IPS-18c (cell line): ENCODE measurements at regions not wholly inside any gene's neighbourhood (a gene's known extent, or its start where the extent isn't known, plus 50 kb on each side); places are given as distances from the start of the nearest gene placed in this dataset.

Experiments used
- H3K4me3 ChIP-seq: 2 replicates; pipeline ENCODE4 v1.7.0; 2013; ENCODE audit warnings: low read depth, mild to moderate bottlenecking, low read length, moderate library complexity; ENCODE audit not compliant: insufficient read depth
- H3K9me3 ChIP-seq: one replicate; pipeline ENCODE4 v1.6.1; 2013; ENCODE audit warnings: mild to moderate bottlenecking, low read length, moderate library complexity; ENCODE audit not compliant: control insufficient read depth, insufficient read depth

- H3K9me3 ChIP-seq, result no peaks in the 10 kb centered on the region
- no peak overlapping the region for H3K4me3 ChIP-seq
Measured at GRCh38 chr13:111964411-111965035, 102.4 kb upstream of the SOX1 start.

- H3K9me3 ChIP-seq, result no peaks in the 10 kb centered on the region
- no peak overlapping the region for H3K4me3 ChIP-seq
Measured at GRCh38 chr13:111965466-111966214, 101.3 kb upstream of the SOX1 start.

- Histone ChIP-seq H3K9me3 (no peaks in the 10 kb centered on the region), H3K4me3 (no peak overlapping the region)
Measured at GRCh38 chr13:111966933-111967332, 100.0 kb upstream of the SOX1 start.

GRCh38 chr13:111967572-111968201 is 99.3 kb upstream of the SOX1 start:
- H3K9me3 ChIP-seq, result no peaks in the 10 kb centered on the region
- H3K4me3 ChIP-seq, result no peak overlapping the region

GRCh38 chr13:111968336-111969010 is 98.5 kb upstream of the SOX1 start:
- Histone ChIP-seq H3K4me3 (no peak overlapping the region), H3K9me3 (no peaks in the 10 kb centered on the region)

- Histone ChIP-seq H3K9me3 (no peaks in the 10 kb centered on the region), H3K4me3 (no peak overlapping the region)
Measured at GRCh38 chr13:111969551-111970135, 97.3 kb upstream of the SOX1 start.

GRCh38 chr13:111970494-111971141 is 96.3 kb upstream of the SOX1 start:
- Histone ChIP-seq H3K9me3 (no peaks in the 10 kb centered on the region), H3K4me3 (no peak overlapping the region)

- Histone ChIP-seq H3K9me3 (no peaks in the 10 kb centered on the region), H3K4me3 (no peak overlapping the region)
Measured at GRCh38 chr13:111971891-111972780, 94.8 kb upstream of the SOX1 start.

GRCh38 chr13:111973186-111973585 is 93.8 kb upstream of the SOX1 start:
- Histone ChIP-seq H3K4me3 (no peak overlapping the region), H3K9me3 (no peaks in the 10 kb centered on the region)

GRCh38 chr13:111973605-111974340 is 93.2 kb upstream of the SOX1 start:
- no peak overlapping the region for H3K4me3 ChIP-seq
- no peaks in the 10 kb centered on the region for H3K9me3 ChIP-seq

- H3K9me3 ChIP-seq, result no peaks in the 10 kb centered on the region
- H3K4me3 ChIP-seq, result no peak overlapping the region
Measured at GRCh38 chr13:111974341-111974640, 92.7 kb upstream of the SOX1 start.

- Histone ChIP-seq H3K9me3 (peaks cover 2% of the 10 kb centered on the region), H3K4me3 (no peak overlapping the region)
Measured at GRCh38 chr13:111975539-111976473, 91.1 kb upstream of the SOX1 start.

GRCh38 chr13:111976474-111977178 is 90.3 kb upstream of the SOX1 start:
- no peak overlapping the region for H3K4me3 ChIP-seq

GRCh38 chr13:111977179-111977506 is 89.8 kb upstream of the SOX1 start:
- Histone ChIP-seq H3K4me3 (no peak overlapping the region), H3K9me3 (peaks cover 2% of the 10 kb centered on the region)

More at GRCh38 chr13:111976474-111977178, 90.3 kb upstream of the SOX1 start:
- peaks cover 2% of the 10 kb centered on the region for H3K9me3 ChIP-seq
